ENCODE measurements at regions not wholly inside any gene's neighbourhood (a gene's known extent, or its start where the extent isn't known, plus 50 kb on each side); places are given as distances from the start of the nearest gene placed in this dataset.

GRCh38 chr1:60345621-60346020 lies 272.1 kb upstream of the C1orf87 start:
- no peak overlapping the region for H3K4me3 ChIP-seq (ENCODE audit: low read depth, low read length)
- H3K27ac ChIP-seq (ENCODE audit: low read depth) = no peak overlapping the region
- H3K36me3 ChIP-seq (ENCODE audit: insufficient read depth) = no peaks in the 10 kb centered on the region
- DNase-seq (ENCODE audit: extremely low spot score) = no peak
- WGBS = 97% methylated on average over 1 of the region's 1 CpG
- no peaks in the 10 kb centered on the region for H3K4me1 ChIP-seq (ENCODE audit: insufficient read depth)

DNA sequence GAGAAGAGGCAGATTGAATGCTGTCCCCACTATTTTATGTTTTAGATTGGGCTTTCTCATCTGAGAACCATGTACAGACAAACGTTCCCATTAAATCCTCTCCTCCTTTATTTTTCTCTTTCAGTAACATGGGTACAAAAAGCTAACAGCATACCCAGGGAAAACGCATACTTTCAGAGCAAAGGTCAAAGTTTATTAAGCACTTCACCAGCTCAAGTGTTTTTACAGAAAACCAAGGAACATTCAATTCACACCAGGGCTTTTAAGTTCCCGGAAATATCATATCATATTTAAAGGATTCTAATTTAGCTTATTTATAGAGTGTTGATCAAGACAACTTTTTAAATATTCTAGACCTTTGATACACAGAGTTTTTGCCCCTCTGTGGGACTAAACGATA lies 271.5 kb upstream of the C1orf87 start:
- no peak overlapping the region for H3K27ac ChIP-seq (ENCODE audit: low read depth)
- DNase-seq (ENCODE audit: extremely low spot score) = no peak
- no peaks in the 10 kb centered on the region for H3K4me1 ChIP-seq (ENCODE audit: insufficient read depth)
- no peak overlapping the region for H3K4me3 ChIP-seq (ENCODE audit: low read depth, low read length)
- no peaks in the 10 kb centered on the region for H3K36me3 ChIP-seq (ENCODE audit: insufficient read depth)
- 69% methylated on average over 4 of the region's 4 CpGs for WGBS

DNA sequence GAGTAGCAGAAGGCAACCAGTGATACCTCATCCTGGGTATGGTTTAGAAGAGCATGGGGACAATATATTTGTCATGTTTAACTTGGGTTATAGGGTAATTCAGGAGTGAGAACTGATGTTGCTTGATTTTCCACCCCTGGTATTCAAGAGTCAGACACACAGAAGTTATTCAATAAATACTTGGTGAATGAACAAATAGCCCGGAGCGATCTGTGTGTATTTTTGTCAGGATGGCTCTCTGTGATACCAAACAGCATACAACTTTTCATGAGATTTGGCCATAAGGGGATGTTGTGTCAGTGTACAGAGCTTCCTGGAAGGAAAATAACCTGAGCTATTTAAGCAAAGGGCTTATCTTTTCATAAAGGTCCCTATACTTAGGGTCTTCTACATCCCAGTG lies 270.2 kb upstream of the C1orf87 start:
- WGBS = 90% methylated on average over 2 of the region's 2 CpGs
- H3K27ac ChIP-seq (ENCODE audit: low read depth) = no peak overlapping the region

DNA sequence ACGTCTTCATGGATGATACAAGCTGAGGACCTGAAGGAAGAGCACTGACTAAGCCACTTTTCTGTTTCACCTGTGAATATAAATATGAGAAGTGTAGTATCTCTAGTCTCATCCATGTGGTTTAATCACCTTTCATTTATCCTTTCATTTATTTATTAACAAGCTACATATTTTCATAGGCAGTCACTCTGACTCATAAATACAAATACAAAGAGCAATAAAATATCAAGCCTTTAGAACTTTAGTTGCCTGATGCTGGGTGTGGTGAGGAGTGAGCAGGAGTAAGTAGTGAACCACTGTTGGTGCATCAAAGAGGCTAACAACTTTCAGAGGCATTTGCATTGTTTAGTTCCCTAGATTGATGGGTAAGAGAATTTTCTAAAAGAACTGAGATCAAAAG lies 269.0 kb upstream of the C1orf87 start:
- WGBS = 87% methylated on average over 1 of the region's 1 CpG

More for the DNA sequence above, 270.2 kb upstream of the C1orf87 start:
- DNase-seq (ENCODE audit: extremely low spot score) = no peak
- H3K36me3 ChIP-seq (ENCODE audit: insufficient read depth) = no peaks in the 10 kb centered on the region
- no peak overlapping the region for H3K4me3 ChIP-seq (ENCODE audit: low read depth, low read length)
- H3K4me1 ChIP-seq (ENCODE audit: insufficient read depth) = no peaks in the 10 kb centered on the region

DNA sequence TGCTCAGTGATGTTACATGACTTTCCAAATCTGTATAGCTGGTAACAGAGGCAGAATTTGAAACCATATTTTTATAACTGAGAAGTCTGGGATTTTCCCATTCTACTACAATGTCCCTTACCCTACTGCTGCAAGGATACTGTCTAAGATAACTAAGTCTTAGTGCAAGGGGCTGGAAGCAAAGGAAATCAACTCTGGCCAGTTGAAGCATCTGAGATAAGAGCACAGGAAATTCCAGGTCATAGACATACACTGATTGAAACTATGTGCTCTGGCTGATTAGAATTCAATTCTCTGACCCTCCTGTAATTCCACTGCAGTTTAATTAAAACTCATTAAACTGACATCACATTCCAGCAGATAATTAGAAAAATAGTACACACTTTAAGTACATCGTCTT lies 267.7 kb upstream of the C1orf87 start:
- Histone ChIP-seq H3K27ac (ENCODE audit: low read depth) (no peak overlapping the region), H3K4me3 (ENCODE audit: low read depth, low read length) (no peak overlapping the region), H3K36me3 (ENCODE audit: insufficient read depth) (no peaks in the 10 kb centered on the region), H3K4me1 (ENCODE audit: insufficient read depth) (no peaks in the 10 kb centered on the region)
- 82% methylated on average over 1 of the region's 1 CpG for whole genome bisulfite sequencing
- DNase-seq (ENCODE audit: extremely low spot score) = no peak

More for the DNA sequence above, 269.0 kb upstream of the C1orf87 start:
- Histone ChIP-seq H3K4me3 (ENCODE audit: low read depth, low read length) (no peak overlapping the region), H3K36me3 (ENCODE audit: insufficient read depth) (no peaks in the 10 kb centered on the region), H3K27ac (ENCODE audit: low read depth) (no peak overlapping the region), H3K4me1 (ENCODE audit: insufficient read depth) (no peaks in the 10 kb centered on the region)
- DNase-seq (ENCODE audit: extremely low spot score) = no peak

DNA sequence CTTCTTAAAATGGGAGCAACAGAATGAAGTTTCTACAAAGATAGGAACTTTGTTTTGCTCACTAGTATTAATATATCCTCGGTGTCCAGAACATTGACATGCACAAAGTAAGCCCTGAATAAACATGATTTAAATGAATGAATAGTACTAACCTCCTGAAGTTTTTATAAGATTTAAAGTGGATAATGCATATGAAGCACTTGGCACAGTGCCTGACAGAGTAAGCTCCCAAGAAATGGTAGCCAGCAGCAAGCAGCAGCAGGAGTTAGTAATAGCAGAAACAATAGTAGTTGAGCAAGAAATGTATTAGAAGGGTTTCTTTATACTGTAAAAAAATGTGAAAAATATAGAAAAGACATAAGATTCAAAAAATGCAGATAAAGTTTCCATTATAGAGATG lies 258.1 kb upstream of the C1orf87 start:
- Histone ChIP-seq H3K4me1 (ENCODE audit: insufficient read depth) (no peaks in the 10 kb centered on the region), H3K27ac (ENCODE audit: low read depth) (no peak overlapping the region), H3K36me3 (ENCODE audit: insufficient read depth) (no peaks in the 10 kb centered on the region), H3K4me3 (ENCODE audit: low read depth, low read length) (no peak overlapping the region)
- DNase-seq (ENCODE audit: extremely low spot score) = no peak
- WGBS = 32% methylated on average over 1 of the region's 1 CpG

DNA sequence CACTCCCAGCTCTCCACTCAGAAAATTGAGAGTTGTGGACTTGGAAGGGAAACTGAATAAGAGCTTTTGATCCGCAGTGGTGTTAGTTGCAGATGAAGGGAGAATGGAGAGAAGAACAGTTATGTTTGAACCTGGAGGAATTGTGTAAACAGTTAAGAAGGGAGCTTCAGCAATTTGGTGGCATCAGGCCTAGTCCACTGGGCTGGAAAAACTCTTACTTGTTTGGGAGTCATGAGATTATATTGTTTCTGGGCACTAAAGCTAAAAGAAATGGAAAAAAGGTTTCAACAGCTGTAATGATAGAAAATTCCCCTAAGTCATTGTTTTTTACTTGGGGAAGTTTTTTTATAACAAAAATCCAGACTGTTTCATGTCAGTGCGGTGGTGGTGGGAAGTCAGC lies 256.1 kb upstream of the C1orf87 start:
- Histone ChIP-seq H3K27ac (ENCODE audit: low read depth) (no peak overlapping the region), H3K4me3 (ENCODE audit: low read depth, low read length) (no peak overlapping the region), H3K4me1 (ENCODE audit: insufficient read depth) (no peaks in the 10 kb centered on the region), H3K36me3 (ENCODE audit: insufficient read depth) (no peaks in the 10 kb centered on the region)
- DNase-seq (ENCODE audit: extremely low spot score) = no peak
- 70% methylated on average over 2 of the region's 2 CpGs for WGBS

DNA sequence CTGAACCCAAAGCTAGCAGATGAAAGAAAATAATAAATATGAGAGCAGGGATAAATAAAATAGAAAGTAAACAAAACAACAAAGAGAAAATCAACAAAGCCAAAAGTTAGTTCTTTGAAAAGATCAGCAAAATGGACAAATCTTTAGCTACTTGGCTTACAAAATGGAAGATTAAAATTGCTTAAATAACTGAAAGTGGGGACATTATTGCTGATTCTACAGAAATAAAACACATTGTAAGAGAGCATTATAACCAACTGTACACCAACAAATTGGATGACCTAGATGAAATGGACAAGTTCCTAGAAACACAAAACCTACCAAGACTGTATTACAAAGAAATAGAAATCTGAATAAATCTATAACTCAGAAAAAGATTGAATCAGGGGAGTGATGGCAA lies 238.3 kb upstream of the C1orf87 start:
- Histone ChIP-seq H3K4me3 (ENCODE audit: low read depth, low read length) (no peak overlapping the region), H3K36me3 (ENCODE audit: insufficient read depth) (no peaks in the 10 kb centered on the region), H3K4me1 (ENCODE audit: insufficient read depth) (no peaks in the 10 kb centered on the region), H3K27ac (ENCODE audit: low read depth) (no peak overlapping the region)
- DNase-seq (ENCODE audit: extremely low spot score) = no peak

- no peaks in the 10 kb centered on the region for H3K4me1 ChIP-seq (ENCODE audit: insufficient read depth)
- no peak overlapping the region for H3K4me3 ChIP-seq (ENCODE audit: low read depth, low read length)
- WGBS = 87% methylated on average over 5 of the region's 5 CpGs
- H3K36me3 ChIP-seq (ENCODE audit: insufficient read depth) = no peaks in the 10 kb centered on the region
- H3K27ac ChIP-seq (ENCODE audit: low read depth) = no peak overlapping the region
- no peak for DNase-seq (ENCODE audit: extremely low spot score)
These were observed 226.0 kb upstream of the C1orf87 start for GRCh38 chr1:60299581-60299980.

GRCh38 chr1:60298290-60298689 lies 224.7 kb upstream of the C1orf87 start:
- WGBS = 82% methylated on average over 3 of the region's 3 CpGs
- no peak for DNase-seq (ENCODE audit: extremely low spot score)
- no peak overlapping the region for H3K27ac ChIP-seq (ENCODE audit: low read depth)
- no peaks in the 10 kb centered on the region for H3K4me1 ChIP-seq (ENCODE audit: insufficient read depth)
- no peaks in the 10 kb centered on the region for H3K36me3 ChIP-seq (ENCODE audit: insufficient read depth)
- H3K4me3 ChIP-seq (ENCODE audit: low read depth, low read length) = no peak overlapping the region

- H3K4me3 ChIP-seq (ENCODE audit: low read depth, low read length) = no peak overlapping the region
- 80% methylated on average over 2 of the region's 2 CpGs for WGBS
- no peaks in the 10 kb centered on the region for H3K36me3 ChIP-seq (ENCODE audit: insufficient read depth)
- H3K4me1 ChIP-seq (ENCODE audit: insufficient read depth) = no peaks in the 10 kb centered on the region
- H3K27ac ChIP-seq (ENCODE audit: low read depth) = no peak overlapping the region
- no peak for DNase-seq (ENCODE audit: extremely low spot score)
These were observed 223.2 kb upstream of the C1orf87 start for GRCh38 chr1:60296794-60297193.

GRCh38 chr1:60292140-60292539 lies 218.6 kb upstream of the C1orf87 start:
- WGBS = 85% methylated on average over 1 of the region's 1 CpG
- Histone ChIP-seq H3K4me3 (ENCODE audit: low read depth, low read length) (no peak overlapping the region), H3K27ac (ENCODE audit: low read depth) (no peak overlapping the region), H3K36me3 (ENCODE audit: insufficient read depth) (no peaks in the 10 kb centered on the region), H3K4me1 (ENCODE audit: insufficient read depth) (no peaks in the 10 kb centered on the region)
- DNase-seq (ENCODE audit: extremely low spot score) = no peak

- WGBS = 92% methylated on average over 6 of the region's 6 CpGs
- H3K4me1 ChIP-seq (ENCODE audit: insufficient read depth) = no peaks in the 10 kb centered on the region
- DNase-seq (ENCODE audit: extremely low spot score) = no peak
- H3K4me3 ChIP-seq (ENCODE audit: low read depth, low read length) = no peak overlapping the region
- H3K27ac ChIP-seq (ENCODE audit: low read depth) = no peak overlapping the region
- H3K36me3 ChIP-seq (ENCODE audit: insufficient read depth) = no peaks in the 10 kb centered on the region
These were observed 216.8 kb upstream of the C1orf87 start for GRCh38 chr1:60290393-60290792.

DNA sequence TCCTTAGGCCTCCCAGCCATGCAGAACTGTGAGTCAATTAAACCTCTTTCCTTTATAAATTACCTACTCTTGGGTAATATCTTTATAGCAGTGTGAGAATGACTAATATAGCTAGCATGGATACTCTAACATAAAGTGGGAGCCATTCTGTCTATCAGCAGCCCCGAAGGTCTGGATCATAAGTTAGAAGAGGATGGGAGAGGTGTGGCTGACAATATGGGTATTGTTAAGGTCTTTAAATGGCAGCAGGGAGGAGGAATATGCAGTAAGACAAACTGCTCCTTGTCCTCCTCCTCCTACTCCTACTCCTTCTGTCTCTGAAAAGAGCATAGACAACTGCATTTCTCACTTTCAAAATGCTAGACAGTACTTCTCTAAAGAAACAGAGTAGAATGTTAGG lies 214.0 kb upstream of the C1orf87 start:
- DNase-seq (ENCODE audit: extremely low spot score) = no peak
- Histone ChIP-seq H3K36me3 (ENCODE audit: insufficient read depth) (no peaks in the 10 kb centered on the region), H3K27ac (ENCODE audit: low read depth) (no peak overlapping the region), H3K4me3 (ENCODE audit: low read depth, low read length) (no peak overlapping the region), H3K4me1 (ENCODE audit: insufficient read depth) (no peaks in the 10 kb centered on the region)
- 90% methylated on average over 1 of the region's 1 CpG for WGBS

GRCh38 chr1:60283690-60284089 lies 210.1 kb upstream of the C1orf87 start:
- Histone ChIP-seq H3K36me3 (ENCODE audit: insufficient read depth) (no peaks in the 10 kb centered on the region), H3K4me1 (ENCODE audit: insufficient read depth) (no peaks in the 10 kb centered on the region), H3K4me3 (ENCODE audit: low read depth, low read length) (no peak overlapping the region), H3K27ac (ENCODE audit: low read depth) (no peak overlapping the region)
- 95% methylated on average over 2 of the region's 2 CpGs for WGBS
- DNase-seq (ENCODE audit: extremely low spot score) = no peak
